Lower leg skin (tissue), 4 donors: ENCODE measurements at regions not wholly inside any gene's neighbourhood (a gene's known extent, or its start where the extent isn't known, plus 50 kb on each side); places are given as distances from the start of the nearest gene placed in this dataset.

Experiments
- DNase-seq, 2 donors: peaks; one replicate each; pipeline ENCODE4 v3.0.0-alpha.2; 2019; ENCODE audit warnings: low spot score in 2 of 2
- H3K4me3 ChIP-seq: fragments of 200-600 bp; sonication (generic); 2 replicates; pipeline ENCODE4 v1.5.1; 2017; ENCODE audit warnings: mild to moderate bottlenecking, low read depth; ENCODE audit not compliant: poor library complexity, severe bottlenecking
- CTCF ChIP-seq, 3 donors: fragments of 450-650 bp; IDR thresholded peaks; one replicate each; pipeline ENCODE4 v1.5.1; 2016; ENCODE audit warnings: antibody characterized with exemption in 3 of 3, mild to moderate bottlenecking in 3 of 3, moderate library complexity in 2 of 3
- POLR2A ChIP-seq, 2 donors: fragments of 450-650 bp; IDR thresholded peaks; one replicate each; pipeline ENCODE4 v1.6.1; 2016 to 2017; ENCODE audit warnings: antibody characterized with exemption in 2 of 2, mild to moderate bottlenecking in 1 of 2, moderate library complexity in 1 of 2
- WGBS, 2 donors: methylation state at CpG; one replicate each; pipeline ENCODE4 v1.1.5; 2018; 5-methylcytosine and 5-hydroxymethylcytosine counted together
- intact Hi-C: fragments of 100-400 bp; cut with DNase I; formaldehyde crosslinking; loops from one replicate; pipeline ENCODE4 v1.15.0; 2023; ENCODE audit warnings: low total_unique reads

- H3K4me3 ChIP-seq, result no peak overlapping the region
- DNase-seq, result no peak
- no peak for TF ChIP-seq POLR2A (IDR thresholded peaks at IDR 0.05)
- no peak for TF ChIP-seq CTCF (IDR thresholded peaks at IDR 0.05)
- intact Hi-C loops, result no loop called here
Measured at GRCh38 chr6:8973395-8973794, 538.0 kb upstream of the SLC35B3 start.

DNA sequence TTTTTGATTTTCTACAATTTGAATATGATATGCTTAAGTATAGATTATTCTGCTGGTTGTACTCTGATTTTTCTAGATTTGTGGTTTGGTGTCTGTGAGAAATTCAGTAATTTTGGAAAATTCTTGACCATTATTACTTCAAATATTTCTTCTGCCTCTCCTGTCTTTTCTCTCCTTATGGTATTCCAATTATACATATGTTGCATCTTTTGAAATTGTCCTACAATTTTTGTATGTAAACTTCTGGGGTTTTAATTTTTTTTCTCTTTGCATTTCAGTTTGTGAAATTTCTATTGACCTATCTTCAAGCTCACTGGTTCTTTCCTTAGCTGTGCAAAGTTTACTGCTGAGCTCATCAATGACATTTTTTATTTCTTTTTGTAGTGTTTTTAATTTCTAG is 534.4 kb upstream of the SLC35B3 start:
- H3K4me3 ChIP-seq, result no peak overlapping the region
- intact Hi-C loops, result no loop called here
- DNase-seq, result no peak
- TF ChIP-seq CTCF (IDR thresholded peaks at IDR 0.05), result no peak
- no peak for TF ChIP-seq POLR2A (IDR thresholded peaks at IDR 0.05)

GRCh38 chr6:8958894-8959511 is 523.7 kb upstream of the SLC35B3 start:
- intact Hi-C loops, result no loop called here
- DNase-seq, result no peak
- TF ChIP-seq CTCF (IDR thresholded peaks at IDR 0.05) (no peak), POLR2A (IDR thresholded peaks at IDR 0.05) (no peak)
- H3K4me3 ChIP-seq, result no peak overlapping the region

GRCh38 chr6:8953310-8953709 is 518.0 kb upstream of the SLC35B3 start:
- H3K4me3 ChIP-seq, result no peak overlapping the region
- 53 to 61% methylated on average over 2 of the region's 2 CpGs for WGBS, 2 donors
- no peak for DNase-seq
- TF ChIP-seq CTCF (IDR thresholded peaks at IDR 0.05), result no peak
- no peak for TF ChIP-seq POLR2A (IDR thresholded peaks at IDR 0.05)
- intact Hi-C loops, result no loop called here

GRCh38 chr6:8948733-8949132 is 513.4 kb upstream of the SLC35B3 start:
- no peak overlapping the region for H3K4me3 ChIP-seq
- intact Hi-C loops, result no loop called here
- TF ChIP-seq POLR2A (IDR thresholded peaks at IDR 0.05) (no peak), CTCF (IDR thresholded peaks at IDR 0.05) (no peak)
- no peak for DNase-seq
- 65 to 68% methylated on average over 4 of the region's 4 CpGs for WGBS, 2 donors

DNA sequence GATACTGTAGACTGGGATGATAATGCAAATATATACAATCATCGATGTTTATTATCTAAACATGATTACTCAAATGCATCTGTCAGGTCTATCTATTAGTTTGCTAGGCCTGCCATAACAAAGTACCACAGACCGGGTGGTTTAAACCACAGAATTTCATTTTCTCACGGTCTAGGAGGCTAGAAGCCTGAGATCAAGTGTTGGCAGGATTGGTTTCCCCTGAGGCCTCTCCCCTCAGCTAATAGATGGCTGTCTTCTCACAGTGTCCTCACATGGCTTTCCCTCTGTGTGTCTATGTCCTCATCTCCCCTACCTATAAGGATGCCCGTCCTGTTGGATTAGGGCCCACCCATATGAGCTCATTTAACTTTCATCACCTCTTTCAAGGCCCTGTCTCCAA is 512.6 kb upstream of the SLC35B3 start:
- intact Hi-C loops, result no loop called here
- no peak for TF ChIP-seq POLR2A (IDR thresholded peaks at IDR 0.05)
- TF ChIP-seq CTCF (IDR thresholded peaks at IDR 0.05), result no peak
- DNase-seq, result no peak
- 60 to 72% methylated on average over 4 of the region's 4 CpGs for WGBS, 2 donors
- H3K4me3 ChIP-seq, result no peak overlapping the region
